ENCODE measurements at regions not wholly inside any gene's neighbourhood (a gene's known extent, or its start where the extent isn't known, plus 50 kb on each side); places are given as distances from the start of the nearest gene placed in this dataset.
"Not testable (repeated sequence)": the region's sequence is repeated elsewhere in the genome, so short reads cannot be mapped to it uniquely, and the experiment has no call there.

DNA sequence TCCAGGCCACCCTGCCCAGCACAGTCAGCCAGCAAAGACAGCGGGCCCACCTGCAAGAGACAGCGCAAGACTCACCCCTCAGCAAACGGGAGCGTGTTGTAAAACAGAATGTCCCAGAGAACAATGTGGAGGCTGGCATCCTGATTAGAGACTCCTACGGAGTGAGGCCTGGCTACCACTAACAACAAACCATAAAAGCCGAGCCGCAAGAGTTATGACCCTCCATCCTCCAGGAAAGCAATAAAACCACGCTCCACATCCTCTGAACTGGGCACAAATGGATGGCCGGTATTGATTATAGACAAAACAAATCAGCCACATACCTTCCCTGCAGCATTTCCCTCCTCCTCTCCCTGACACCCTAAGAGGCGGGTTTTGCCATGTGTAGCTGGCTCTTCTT lies 75.8 kb upstream of the LIPC start:
- no peak for TF ChIP-seq CTCF (conservative IDR thresholded peaks at IDR 0.05)
- H3K27ac ChIP-seq: no peak overlapping the region

DNA sequence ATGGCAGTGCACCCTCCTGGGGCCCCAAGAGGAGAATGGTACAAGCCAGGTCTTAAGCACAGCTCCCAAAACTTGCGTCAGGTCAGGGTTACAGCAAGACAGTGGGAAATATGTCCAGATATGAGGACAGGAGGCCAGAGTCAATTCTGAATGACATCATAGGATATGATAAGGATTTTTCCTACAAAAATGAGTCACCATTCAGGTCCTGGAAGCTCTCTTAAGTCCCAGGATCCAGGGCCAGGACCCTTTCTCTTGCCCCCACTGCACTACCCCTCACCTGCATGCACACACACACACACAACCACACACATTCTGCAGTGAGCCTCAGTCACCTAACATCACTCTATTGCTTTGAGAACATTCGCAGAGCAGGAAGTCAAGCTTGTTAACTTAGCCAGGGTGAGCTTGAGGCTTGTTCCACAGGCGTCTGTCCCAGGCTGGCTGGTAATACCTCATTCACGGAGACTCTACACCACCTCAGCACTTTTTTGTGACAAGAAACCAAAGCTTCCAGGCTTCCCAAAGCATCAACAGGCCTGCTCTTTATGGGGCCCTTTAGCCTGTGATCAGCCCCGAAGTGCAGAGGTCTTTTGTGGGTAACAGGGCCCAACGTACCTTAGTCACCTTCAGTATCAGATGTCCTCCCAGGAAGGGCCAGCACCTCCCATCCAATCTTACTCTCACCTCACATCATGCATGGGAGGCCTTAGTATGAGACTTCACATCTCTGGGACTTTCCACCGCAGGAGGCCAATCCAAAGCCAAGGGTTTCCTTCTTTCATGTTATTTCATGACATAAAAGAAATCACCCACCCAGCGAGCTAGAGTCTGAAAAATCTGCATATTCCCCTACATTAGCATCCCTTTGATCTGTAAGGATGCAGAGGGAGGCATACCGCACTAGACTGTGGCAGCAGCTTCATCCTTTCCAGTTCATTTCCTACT lies 74.0 kb upstream of the LIPC start:
- H3K27ac ChIP-seq: no peak overlapping the region
- no peak for TF ChIP-seq CTCF (conservative IDR thresholded peaks at IDR 0.05)

- TF ChIP-seq CTCF (conservative IDR thresholded peaks at IDR 0.05): no peak
- H3K27ac ChIP-seq: no peak overlapping the region
Observed at GRCh38 chr15:58360421-58361090, 71.2 kb upstream of the LIPC start.

- no peak for TF ChIP-seq CTCF (conservative IDR thresholded peaks at IDR 0.05)
- H3K27ac ChIP-seq: no peak overlapping the region
Observed at GRCh38 chr15:58361273-58361759, 70.5 kb upstream of the LIPC start.

DNA sequence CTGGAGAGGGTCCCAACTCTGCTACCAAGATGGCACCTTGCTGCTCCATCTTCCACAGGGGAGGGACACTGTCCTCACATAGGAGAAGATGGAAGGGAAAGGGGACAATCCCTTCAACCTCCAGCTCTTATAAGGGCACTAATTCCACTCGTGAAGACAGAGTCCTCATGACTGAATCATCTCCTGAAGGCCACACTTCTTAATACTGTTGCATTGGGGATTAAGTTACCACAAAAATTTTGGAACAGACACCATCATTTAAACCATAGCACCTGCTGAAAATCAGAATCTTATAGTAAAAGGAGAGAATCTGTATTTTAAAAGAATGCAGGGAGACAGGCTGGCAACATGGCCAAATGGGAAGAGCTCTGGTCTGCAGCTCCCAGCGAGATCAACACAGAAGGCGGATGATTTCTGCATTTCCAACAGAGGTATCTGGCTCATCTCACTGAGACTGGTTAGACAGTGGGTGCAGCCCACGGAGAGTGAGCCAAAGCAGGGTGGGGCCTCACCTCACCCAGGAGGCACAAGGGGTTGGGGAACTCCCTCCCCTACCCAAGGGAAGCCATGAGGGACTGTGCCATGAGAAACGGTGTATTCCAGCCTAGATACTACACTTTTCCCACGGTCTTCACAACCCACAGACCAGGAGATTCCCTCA lies 69.4 kb upstream of the LIPC start:
- TF ChIP-seq CTCF (conservative IDR thresholded peaks at IDR 0.05): no peak
- H3K27ac ChIP-seq: no peak overlapping the region

DNA sequence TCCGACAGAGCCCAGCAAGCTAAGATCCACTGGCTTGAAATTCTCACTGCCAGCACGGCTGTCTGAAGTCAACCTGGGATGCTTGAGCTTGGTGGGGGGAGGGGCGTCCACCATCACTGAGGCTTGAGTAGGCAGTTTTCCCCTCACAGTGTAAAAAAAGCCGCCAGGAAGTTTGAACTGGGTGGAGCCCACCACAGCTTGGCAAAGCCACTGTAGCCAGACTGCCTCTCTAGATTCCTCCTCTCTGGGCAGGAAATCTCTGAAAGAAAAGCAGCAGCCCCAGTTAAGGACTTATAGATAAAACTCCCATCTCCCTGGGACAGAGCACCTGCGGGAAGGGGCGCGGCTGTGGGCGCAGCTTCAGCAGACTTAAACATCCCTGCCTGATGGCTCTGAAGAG lies 68.7 kb upstream of the LIPC start:
- H3K27ac ChIP-seq: not testable (repeated sequence)

DNA sequence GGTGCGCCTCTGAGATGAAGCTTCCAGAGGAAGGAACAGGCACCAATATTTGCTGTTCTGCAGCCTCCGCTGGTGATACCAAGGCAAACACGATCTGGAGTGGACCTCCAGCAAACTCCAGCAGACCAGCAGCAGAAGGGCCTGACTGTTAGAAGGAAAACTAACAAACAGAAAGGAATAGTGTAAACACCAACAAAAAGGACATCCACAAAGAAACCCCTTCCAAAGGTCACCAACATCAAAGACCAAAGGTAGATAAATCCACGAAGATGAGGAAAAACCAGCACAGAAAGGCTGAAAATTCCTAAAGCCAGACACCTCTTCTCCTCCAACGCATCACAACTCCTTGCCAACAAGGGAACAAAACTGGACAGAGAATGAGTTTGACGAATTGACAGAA lies 68.1 kb upstream of the LIPC start:
- not testable (repeated sequence) for H3K27ac ChIP-seq

DNA sequence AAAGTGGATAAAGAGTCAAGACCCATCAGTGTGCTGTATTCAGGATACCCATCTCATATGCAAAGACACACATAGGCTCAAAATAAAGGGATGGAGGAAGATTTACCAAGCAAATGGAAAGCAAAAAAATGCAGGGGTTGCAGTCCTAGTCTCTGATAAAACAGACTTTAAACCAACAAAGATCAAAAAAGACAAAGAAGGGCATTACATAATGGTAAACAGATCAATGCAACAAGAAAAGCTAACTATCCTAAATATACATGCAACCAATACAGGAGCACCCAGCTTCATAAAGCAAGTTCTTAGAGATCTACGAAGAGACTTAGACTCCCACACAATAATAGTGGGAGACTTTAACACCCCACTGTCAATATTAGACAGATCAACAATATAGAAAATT lies 66.7 kb upstream of the LIPC start:
- H3K27ac ChIP-seq: not testable (repeated sequence)

GRCh38 chr15:58369261-58369701 lies 62.5 kb upstream of the LIPC start:
- no peak overlapping the region for H3K27ac ChIP-seq

More at GRCh38 chr15:58369261-58369701, 62.5 kb upstream of the LIPC start:
- no peak for TF ChIP-seq CTCF (conservative IDR thresholded peaks at IDR 0.05)

Data from VCaP (cell line).